Body of pancreas (tissue), 4 donors: ENCODE measurements at regions not wholly inside any gene's neighbourhood (a gene's known extent, or its start where the extent isn't known, plus 50 kb on each side); places are given as distances from the start of the nearest gene placed in this dataset.
"Not testable (repeated sequence)": the region's sequence is repeated elsewhere in the genome, so short reads cannot be mapped to it uniquely, and the experiment has no call there.

ENCODE experiments used
- ATAC-seq: fragments of 150-250 bp; one replicate; pipeline ENCODE4 v1.9.1; 2016
- DNase-seq, 4 donors: peaks; one replicate each; pipeline ENCODE4 v3.0.0-alpha.2; 2019
- H3K27ac ChIP-seq, 4 donors: fragments of 200-600 bp; sonication (generic); 1 replicate in 3 of 4; 2 replicates in 1 of 4; pipeline versions ENCODE4 v1.5.1 to v1.6.1; 2016 to 2019; ENCODE audit warnings: mild to moderate bottlenecking in 1 of 4, mixed read lengths in 1 of 4, moderate library complexity in 1 of 4
- H3K27me3 ChIP-seq, 2 donors: fragments of 200-600 bp; sonication (generic); one replicate each; pipeline ENCODE4 v1.6.0; 2016; ENCODE audit warnings: mild to moderate bottlenecking in 1 of 2
- H3K36me3 ChIP-seq, 2 donors: fragments of 200-600 bp; sonication (generic); replicated peaks in 1 of 2; 2 replicates each; pipeline ENCODE4 v1.5.1; 2016; ENCODE audit warnings: low read depth in 2 of 2; ENCODE audit not compliant: insufficient read depth in 1 of 2
- H3K4me1 ChIP-seq: fragments of 200-600 bp; sonication (generic); one replicate; pipeline ENCODE4 v1.6.0; 2016
- H3K4me3 ChIP-seq, 2 donors: fragments of 200-600 bp; sonication (generic); 1 replicate in 1 of 2; 2 replicates in 1 of 2; pipeline ENCODE4 v1.5.1; 2016 to 2019
- H3K9me3 ChIP-seq, 3 donors: fragments of 200-600 bp; sonication (generic); 1 replicate in 2 of 3; 2 replicates in 1 of 3; pipeline ENCODE4 v1.5.1; 2016
- CTCF ChIP-seq, 7 experiments: fragments of 450-650 bp in 4 of 7; fragments of 200-600 bp in 3 of 7; sonication (generic) in 3 of 7; IDR thresholded peaks; one replicate each; pipeline ENCODE4 v1.5.1; 2016 to 2019; ENCODE audit warnings: antibody characterized with exemption in 7 of 7
- POLR2A ChIP-seq, 3 donors: fragments of 450-650 bp; IDR thresholded peaks; one replicate each; pipeline ENCODE4 v1.6.1; 2016; ENCODE audit warnings: antibody characterized with exemption in 3 of 3, mild to moderate bottlenecking in 2 of 3
- WGBS, 2 donors: methylation state at CpG; one replicate each; pipeline ENCODE4 v1.1.5; 2017; 5-methylcytosine and 5-hydroxymethylcytosine counted together
- intact Hi-C: fragments of 100-400 bp; cut with DNase I; formaldehyde crosslinking; loops from one replicate; pipeline ENCODE4 v1.15.1; 2023

- Histone ChIP-seq H3K4me1 (no peaks in the 10 kb centered on the region), H3K9me3 (no peaks in the 10 kb centered on the region), H3K4me3 (no peak overlapping the region), H3K27me3 (no peaks in the 10 kb centered on the region), H3K27ac (no peak overlapping the region), H3K36me3 (no peaks in the 10 kb centered on the region)
- TF ChIP-seq CTCF (IDR thresholded peaks at IDR 0.05) (no peak), POLR2A (IDR thresholded peaks at IDR 0.05) (no peak)
- no peak for DNase-seq
- 19 to 22% methylated on average over 1 of the region's 1 CpG for WGBS, 2 donors
- intact Hi-C loops: no loop called here
- ATAC-seq: no peak
Observed at GRCh38 chr4:127261476-127261875, 371.3 kb upstream of the INTU start.

- 73 to 79% methylated on average over 1 of the region's 1 CpG for WGBS, 2 donors
- H3K4me1 ChIP-seq: no peaks in the 10 kb centered on the region
- intact Hi-C loops: no loop called here
- H3K27ac ChIP-seq: no peak overlapping the region
- no peak for TF ChIP-seq CTCF (IDR thresholded peaks at IDR 0.05)
- no peak for TF ChIP-seq POLR2A (IDR thresholded peaks at IDR 0.05)
- H3K4me3 ChIP-seq: no peak overlapping the region
- ATAC-seq (no peak), DNase-seq (no peak)
- H3K27me3 ChIP-seq: no peaks in the 10 kb centered on the region
- H3K36me3 ChIP-seq: no peaks in the 10 kb centered on the region
- H3K9me3 ChIP-seq: peaks cover 0 to 8% (median 0%) of the 10 kb centered on the region in 3 donors
Observed at GRCh38 chr4:127268367-127268766, 364.4 kb upstream of the INTU start.

- H3K27ac ChIP-seq, H3K27me3 ChIP-seq, H3K4me3 ChIP-seq, H3K36me3 ChIP-seq, intact Hi-C loops, H3K4me1 ChIP-seq, ATAC-seq, DNase-seq: not testable (repeated sequence)
- peaks cover 0 to 17% (median 0%) of the 10 kb centered on the region in 3 donors for H3K9me3 ChIP-seq
- 59% methylated on average over 3 of the region's 3 CpGs for WGBS, 2 donors
Observed at GRCh38 chr4:127277023-127277422, 355.7 kb upstream of the INTU start.

GRCh38 chr4:127284236-127284635, 348.5 kb upstream of the INTU start:
- no peak for ATAC-seq
- intact Hi-C loops: no loop called here

GRCh38 chr4:127291316-127291715, 341.4 kb upstream of the INTU start:
- DNase-seq (no peak), ATAC-seq (no peak)
- Histone ChIP-seq H3K27me3 (no peaks in the 10 kb centered on the region), H3K9me3 (peaks cover 0 to 12% (median 0%) of the 10 kb centered on the region in 3 donors), H3K36me3 (no peaks in the 10 kb centered on the region), H3K4me3 (no peak overlapping the region), H3K4me1 (no peaks in the 10 kb centered on the region), H3K27ac (no peak overlapping the region)
- intact Hi-C loops: no loop called here
- TF ChIP-seq CTCF (IDR thresholded peaks at IDR 0.05): no peak
- no peak for TF ChIP-seq POLR2A (IDR thresholded peaks at IDR 0.05)
- 29 to 40% methylated on average over 1 of the region's 1 CpG for WGBS, 2 donors

More at GRCh38 chr4:127284236-127284635, 348.5 kb upstream of the INTU start:
- no peaks in the 10 kb centered on the region for H3K36me3 ChIP-seq
- no peak overlapping the region for H3K27ac ChIP-seq
- H3K4me1 ChIP-seq: no peaks in the 10 kb centered on the region
- TF ChIP-seq CTCF (IDR thresholded peaks at IDR 0.05): no peak
- no peak for DNase-seq
- H3K9me3 ChIP-seq: no peaks in the 10 kb centered on the region
- H3K27me3 ChIP-seq: no peaks in the 10 kb centered on the region
- H3K4me3 ChIP-seq: no peak overlapping the region
